K562 (cell line): ENCODE measurements at regions not wholly inside any gene's neighbourhood (a gene's known extent, or its start where the extent isn't known, plus 50 kb on each side); places are given as distances from the start of the nearest gene placed in this dataset.

Experiments used
- ATAC-seq: fragments of 200-7000 bp; cut with Tn5 transposase; 3 replicates; pipeline ENCODE4 v1.9.1; 2020; ENCODE audit warnings: moderate library complexity
- BruUV-seq: library from RNA; stranded (reverse); fragments of 400-500 nt; replicated peaks from 2 replicates; lab custom pipeline; 2021; lab: Mats Ljungman, UMichigan
- CTCF ChIA-PET: fragments of 300-600 bp; formaldehyde crosslinking; extraction: SDS; loops from one replicate; lab custom pipeline; 2021; ENCODE audit warnings: low intra/inter-chr PET ratio; lab: Yijun Ruan, JAX
- POLR2A ChIA-PET: fragments of 300-600, 350-650 bp; sonication (Branson Sonifier 250); formaldehyde crosslinking; extraction: SDS; loops from one replicate; lab custom pipeline; 2021; ENCODE audit warnings: antibody characterized with exemption, inconsistent platforms; lab: Yijun Ruan, JAX
- DNase-seq, 4 experiments: peaks; one replicate each; pipeline versions ENCODE4 v3.0.0 to v3.0.0-alpha.2; 2011 to 2018; ENCODE audit warnings: low spot score in 3 of 4, mixed read lengths in 3 of 4; ENCODE audit errors: extremely low read depth in 1 of 4
- FAIRE-seq: peaks from 2 replicates; lab custom pipeline; 2011; peaks lifted over from hg19 to GRCh38; lab: Jason Lieb, UNC
- H2AFZ ChIP-seq: 2 replicates; pipeline ENCODE4 v1.6.0; 2011; ENCODE audit warnings: low read depth, low read length, control low read depth, inconsistent platforms
- H3K27ac ChIP-seq: fragments of 200-600 bp; 3 replicates; pipeline ENCODE4 v1.8.0; 2011; ENCODE audit warnings: low read depth, mild to moderate bottlenecking, control low read depth, inconsistent platforms, low read length, moderate library complexity, mixed read lengths; ENCODE audit errors: extremely low read depth
- H3K27me3 ChIP-seq, 2 experiments: fragments of 300-600 bp in 1 of 2; 2 replicates in 1 of 2; 3 replicates in 1 of 2; pipeline versions ENCODE4 v1.6.0 to v1.8.0; 2011; ENCODE audit warnings: inconsistent platforms in 2 of 2, low read length in 2 of 2, mild to moderate bottlenecking in 1 of 2, mixed read lengths in 1 of 2, moderate library complexity in 1 of 2; ENCODE audit not compliant: control insufficient read depth in 2 of 2, insufficient read depth in 2 of 2
- H3K36me3 ChIP-seq: fragments of 300-600 bp; 3 replicates; pipeline ENCODE4 v1.8.0; 2011; ENCODE audit warnings: mild to moderate bottlenecking, low read length, inconsistent platforms; ENCODE audit not compliant: control insufficient read depth, insufficient read depth
- H3K4me1 ChIP-seq, 2 experiments: fragments of 200-600 bp in 1 of 2; replicated peaks in 1 of 2; 2 replicates in 1 of 2; 3 replicates in 1 of 2; pipeline versions ENCODE4 v1.5.1 to v1.8.0; 2011; ENCODE audit warnings: inconsistent platforms in 2 of 2, low read length in 2 of 2, mild to moderate bottlenecking in 1 of 2, mixed read lengths in 1 of 2, moderate library complexity in 1 of 2; ENCODE audit not compliant: control insufficient read depth in 2 of 2, insufficient read depth in 2 of 2
- H3K4me2 ChIP-seq: 2 replicates; pipeline ENCODE4 v1.6.1; 2011; ENCODE audit warnings: low read length, control low read depth, inconsistent platforms, mixed read lengths; ENCODE audit not compliant: insufficient read depth
- H3K4me3 ChIP-seq: fragments of 200-600 bp; sonication (generic), shearing (Covaris generic); 2 replicates; pipeline ENCODE4 v1.5.1; 2016; ENCODE audit warnings: control low read depth, inconsistent platforms
- H3K79me2 ChIP-seq: fragments of 200-600 bp; 3 replicates; pipeline ENCODE4 v1.8.0; 2011; ENCODE audit warnings: low read length, inconsistent platforms; ENCODE audit not compliant: control insufficient read depth, insufficient read depth
- H3K9ac ChIP-seq, 2 experiments: 2 replicates each; pipeline versions ENCODE4 v1.6.0 to v1.6.1; 2011; ENCODE audit warnings: low read depth in 2 of 2, low read length in 2 of 2, control low read depth in 1 of 2, inconsistent platforms in 1 of 2, mild to moderate bottlenecking in 1 of 2, mixed read lengths in 1 of 2; ENCODE audit not compliant: insufficient read depth in 1 of 2
- H3K9me1 ChIP-seq: one replicate; pipeline ENCODE4 v1.6.0; 2011; ENCODE audit warnings: inconsistent platforms, mild to moderate bottlenecking, low read length, moderate library complexity; ENCODE audit not compliant: control insufficient read depth, insufficient read depth
- H3K9me3 ChIP-seq: replicated peaks from 2 replicates; pipeline ENCODE4 v1.5.1; 2011; ENCODE audit warnings: low read depth, low read length, inconsistent platforms; ENCODE audit not compliant: control insufficient read depth, insufficient read depth
- H4K20me1 ChIP-seq: replicated peaks from 2 replicates; pipeline ENCODE4 v1.6.1; 2011; ENCODE audit warnings: low read length, inconsistent platforms, mixed read lengths; ENCODE audit not compliant: control insufficient read depth, insufficient read depth
- BHLHE40 ChIP-seq: IDR thresholded peaks from 2 replicates; pipeline ENCODE4 v1.6.1; 2011; ENCODE audit warnings: low read length, improper control_type of control experiment
- FOS ChIP-seq: IDR thresholded peaks from 3 replicates; pipeline ENCODE4 v1.6.1; 2011; ENCODE audit not compliant: insufficient read length; ENCODE audit errors: extremely low read depth
- GABPB2 ChIP-seq: fragments of 250-450 bp; sonication (Bioruptor Pico); conservative IDR thresholded peaks from 2 replicates; pipeline ENCODE4 v1.5.1; 2021; ENCODE audit warnings: mild to moderate bottlenecking
- MED1 ChIP-seq: sonication (generic); formaldehyde crosslinking; IDR thresholded peaks from 2 replicates; pipeline ENCODE4 v1.8.1; 2023; ENCODE audit warnings: missing genetic modification reagents, borderline replicate concordance
- TGIF2 ChIP-seq: sonication (generic); formaldehyde crosslinking; IDR thresholded peaks from 2 replicates; pipeline ENCODE4 v1.8.1; 2022; ENCODE audit warnings: mild to moderate bottlenecking, missing genetic modification reagents, moderate library complexity
- WGBS: fragments of 100-300 bp; shearing (Covaris generic); methylation state at CpG from one replicate; pipeline ENCODE4 v1.1.6; 2016; ENCODE audit warnings: low coverage, mixed read lengths; ENCODE audit not compliant: insufficient coverage; ENCODE audit errors: missing lambda C conversion rate; 5-methylcytosine and 5-hydroxymethylcytosine counted together
- in situ Hi-C: fragments of 300-500 bp; cut with MboI; formaldehyde crosslinking; loops from 4 replicates; pipeline ENCODE4 v1.15.0; 2018; ENCODE audit warnings: inconsistent platforms, mixed read lengths
- intact Hi-C: fragments of 100-400 bp; cut with micrococcal nuclease; formaldehyde crosslinking; loops from 2 replicates; pipeline ENCODE4 v1.14.2; 2022
- TF ChIP-seq, protein P1 (sequence below): fragments of 200-600 bp; sonication (generic); IDR thresholded peaks from one replicate; pipeline ENCODE4 v1.6.1; 2012; ENCODE audit warnings: mild to moderate bottlenecking, low read depth, low read length, inconsistent platforms
- TF ChIP-seq, protein P2 (sequence below): fragments of 150-350 bp; IDR thresholded peaks from 2 replicates; pipeline ENCODE4 v1.6.1; 2014; ENCODE audit warnings: low read depth, mild to moderate bottlenecking, low read length, borderline replicate concordance

DNA sequence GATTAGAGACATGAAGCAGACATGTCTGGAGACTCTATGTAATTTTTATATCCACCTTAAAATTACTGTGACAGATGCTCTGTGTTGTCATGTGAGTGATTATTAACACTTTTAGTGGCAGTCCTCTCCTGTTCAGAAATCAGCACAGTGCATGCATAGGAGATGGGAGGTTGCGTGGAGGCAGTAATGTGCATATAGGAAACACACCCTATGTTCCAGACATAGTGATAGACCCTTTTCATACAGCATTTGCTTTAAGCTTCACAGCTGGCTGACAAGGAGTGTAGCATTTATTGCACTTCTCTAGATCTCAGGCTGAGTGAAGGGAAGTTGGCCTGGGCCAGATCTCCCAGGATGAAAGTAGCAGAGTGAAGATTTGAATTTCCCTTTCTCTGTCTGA is 102.3 kb upstream of the SYN3 start:
- no peak for DNase-seq
- in situ Hi-C loops, result no loop called here
- Histone ChIP-seq H3K9me3 (no peaks in the 10 kb centered on the region), H3K4me1 (no peaks in the 10 kb centered on the region), H2AFZ (no peak overlapping the region), H3K9me1 (no peaks in the 10 kb centered on the region), H3K9ac (no peak overlapping the region), H4K20me1 (no peaks in the 10 kb centered on the region), H3K27me3 (no peaks in the 10 kb centered on the region), H3K4me2 (no peak overlapping the region), H3K4me3 (no peak overlapping the region), H3K79me2 (no peaks in the 10 kb centered on the region), H3K27ac (no peak overlapping the region), H3K36me3 (no peaks in the 10 kb centered on the region)
- BruUV-seq, result no TSS peak
- ChIA-PET CTCF (no interaction called here), POLR2A (no interaction called here)
- no peak for ATAC-seq
- intact Hi-C loops, result no loop called here
- WGBS, result 0% methylated on average over 1 of the region's 1 CpG
- no peak for FAIRE-seq
- TF ChIP-seq, protein P1, sequence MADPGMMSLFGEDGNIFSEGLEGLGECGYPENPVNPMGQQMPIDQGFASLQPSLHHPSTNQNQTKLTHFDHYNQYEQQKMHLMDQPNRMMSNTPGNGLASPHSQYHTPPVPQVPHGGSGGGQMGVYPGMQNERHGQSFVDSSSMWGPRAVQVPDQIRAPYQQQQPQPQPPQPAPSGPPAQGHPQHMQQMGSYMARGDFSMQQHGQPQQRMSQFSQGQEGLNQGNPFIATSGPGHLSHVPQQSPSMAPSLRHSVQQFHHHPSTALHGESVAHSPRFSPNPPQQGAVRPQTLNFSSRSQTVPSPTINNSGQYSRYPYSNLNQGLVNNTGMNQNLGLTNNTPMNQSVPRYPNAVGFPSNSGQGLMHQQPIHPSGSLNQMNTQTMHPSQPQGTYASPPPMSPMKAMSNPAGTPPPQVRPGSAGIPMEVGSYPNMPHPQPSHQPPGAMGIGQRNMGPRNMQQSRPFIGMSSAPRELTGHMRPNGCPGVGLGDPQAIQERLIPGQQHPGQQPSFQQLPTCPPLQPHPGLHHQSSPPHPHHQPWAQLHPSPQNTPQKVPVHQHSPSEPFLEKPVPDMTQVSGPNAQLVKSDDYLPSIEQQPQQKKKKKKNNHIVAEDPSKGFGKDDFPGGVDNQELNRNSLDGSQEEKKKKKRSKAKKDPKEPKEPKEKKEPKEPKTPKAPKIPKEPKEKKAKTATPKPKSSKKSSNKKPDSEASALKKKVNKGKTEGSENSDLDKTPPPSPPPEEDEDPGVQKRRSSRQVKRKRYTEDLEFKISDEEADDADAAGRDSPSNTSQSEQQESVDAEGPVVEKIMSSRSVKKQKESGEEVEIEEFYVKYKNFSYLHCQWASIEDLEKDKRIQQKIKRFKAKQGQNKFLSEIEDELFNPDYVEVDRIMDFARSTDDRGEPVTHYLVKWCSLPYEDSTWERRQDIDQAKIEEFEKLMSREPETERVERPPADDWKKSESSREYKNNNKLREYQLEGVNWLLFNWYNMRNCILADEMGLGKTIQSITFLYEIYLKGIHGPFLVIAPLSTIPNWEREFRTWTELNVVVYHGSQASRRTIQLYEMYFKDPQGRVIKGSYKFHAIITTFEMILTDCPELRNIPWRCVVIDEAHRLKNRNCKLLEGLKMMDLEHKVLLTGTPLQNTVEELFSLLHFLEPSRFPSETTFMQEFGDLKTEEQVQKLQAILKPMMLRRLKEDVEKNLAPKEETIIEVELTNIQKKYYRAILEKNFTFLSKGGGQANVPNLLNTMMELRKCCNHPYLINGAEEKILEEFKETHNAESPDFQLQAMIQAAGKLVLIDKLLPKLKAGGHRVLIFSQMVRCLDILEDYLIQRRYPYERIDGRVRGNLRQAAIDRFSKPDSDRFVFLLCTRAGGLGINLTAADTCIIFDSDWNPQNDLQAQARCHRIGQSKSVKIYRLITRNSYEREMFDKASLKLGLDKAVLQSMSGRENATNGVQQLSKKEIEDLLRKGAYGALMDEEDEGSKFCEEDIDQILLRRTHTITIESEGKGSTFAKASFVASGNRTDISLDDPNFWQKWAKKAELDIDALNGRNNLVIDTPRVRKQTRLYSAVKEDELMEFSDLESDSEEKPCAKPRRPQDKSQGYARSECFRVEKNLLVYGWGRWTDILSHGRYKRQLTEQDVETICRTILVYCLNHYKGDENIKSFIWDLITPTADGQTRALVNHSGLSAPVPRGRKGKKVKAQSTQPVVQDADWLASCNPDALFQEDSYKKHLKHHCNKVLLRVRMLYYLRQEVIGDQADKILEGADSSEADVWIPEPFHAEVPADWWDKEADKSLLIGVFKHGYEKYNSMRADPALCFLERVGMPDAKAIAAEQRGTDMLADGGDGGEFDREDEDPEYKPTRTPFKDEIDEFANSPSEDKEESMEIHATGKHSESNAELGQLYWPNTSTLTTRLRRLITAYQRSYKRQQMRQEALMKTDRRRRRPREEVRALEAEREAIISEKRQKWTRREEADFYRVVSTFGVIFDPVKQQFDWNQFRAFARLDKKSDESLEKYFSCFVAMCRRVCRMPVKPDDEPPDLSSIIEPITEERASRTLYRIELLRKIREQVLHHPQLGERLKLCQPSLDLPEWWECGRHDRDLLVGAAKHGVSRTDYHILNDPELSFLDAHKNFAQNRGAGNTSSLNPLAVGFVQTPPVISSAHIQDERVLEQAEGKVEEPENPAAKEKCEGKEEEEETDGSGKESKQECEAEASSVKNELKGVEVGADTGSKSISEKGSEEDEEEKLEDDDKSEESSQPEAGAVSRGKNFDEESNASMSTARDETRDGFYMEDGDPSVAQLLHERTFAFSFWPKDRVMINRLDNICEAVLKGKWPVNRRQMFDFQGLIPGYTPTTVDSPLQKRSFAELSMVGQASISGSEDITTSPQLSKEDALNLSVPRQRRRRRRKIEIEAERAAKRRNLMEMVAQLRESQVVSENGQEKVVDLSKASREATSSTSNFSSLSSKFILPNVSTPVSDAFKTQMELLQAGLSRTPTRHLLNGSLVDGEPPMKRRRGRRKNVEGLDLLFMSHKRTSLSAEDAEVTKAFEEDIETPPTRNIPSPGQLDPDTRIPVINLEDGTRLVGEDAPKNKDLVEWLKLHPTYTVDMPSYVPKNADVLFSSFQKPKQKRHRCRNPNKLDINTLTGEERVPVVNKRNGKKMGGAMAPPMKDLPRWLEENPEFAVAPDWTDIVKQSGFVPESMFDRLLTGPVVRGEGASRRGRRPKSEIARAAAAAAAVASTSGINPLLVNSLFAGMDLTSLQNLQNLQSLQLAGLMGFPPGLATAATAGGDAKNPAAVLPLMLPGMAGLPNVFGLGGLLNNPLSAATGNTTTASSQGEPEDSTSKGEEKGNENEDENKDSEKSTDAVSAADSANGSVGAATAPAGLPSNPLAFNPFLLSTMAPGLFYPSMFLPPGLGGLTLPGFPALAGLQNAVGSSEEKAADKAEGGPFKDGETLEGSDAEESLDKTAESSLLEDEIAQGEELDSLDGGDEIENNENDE, result no peak
- TF ChIP-seq BHLHE40, result no peak
- no peak for TF ChIP-seq TGIF2 (CRISPR knock-in tag)
- TF ChIP-seq, protein P2, sequence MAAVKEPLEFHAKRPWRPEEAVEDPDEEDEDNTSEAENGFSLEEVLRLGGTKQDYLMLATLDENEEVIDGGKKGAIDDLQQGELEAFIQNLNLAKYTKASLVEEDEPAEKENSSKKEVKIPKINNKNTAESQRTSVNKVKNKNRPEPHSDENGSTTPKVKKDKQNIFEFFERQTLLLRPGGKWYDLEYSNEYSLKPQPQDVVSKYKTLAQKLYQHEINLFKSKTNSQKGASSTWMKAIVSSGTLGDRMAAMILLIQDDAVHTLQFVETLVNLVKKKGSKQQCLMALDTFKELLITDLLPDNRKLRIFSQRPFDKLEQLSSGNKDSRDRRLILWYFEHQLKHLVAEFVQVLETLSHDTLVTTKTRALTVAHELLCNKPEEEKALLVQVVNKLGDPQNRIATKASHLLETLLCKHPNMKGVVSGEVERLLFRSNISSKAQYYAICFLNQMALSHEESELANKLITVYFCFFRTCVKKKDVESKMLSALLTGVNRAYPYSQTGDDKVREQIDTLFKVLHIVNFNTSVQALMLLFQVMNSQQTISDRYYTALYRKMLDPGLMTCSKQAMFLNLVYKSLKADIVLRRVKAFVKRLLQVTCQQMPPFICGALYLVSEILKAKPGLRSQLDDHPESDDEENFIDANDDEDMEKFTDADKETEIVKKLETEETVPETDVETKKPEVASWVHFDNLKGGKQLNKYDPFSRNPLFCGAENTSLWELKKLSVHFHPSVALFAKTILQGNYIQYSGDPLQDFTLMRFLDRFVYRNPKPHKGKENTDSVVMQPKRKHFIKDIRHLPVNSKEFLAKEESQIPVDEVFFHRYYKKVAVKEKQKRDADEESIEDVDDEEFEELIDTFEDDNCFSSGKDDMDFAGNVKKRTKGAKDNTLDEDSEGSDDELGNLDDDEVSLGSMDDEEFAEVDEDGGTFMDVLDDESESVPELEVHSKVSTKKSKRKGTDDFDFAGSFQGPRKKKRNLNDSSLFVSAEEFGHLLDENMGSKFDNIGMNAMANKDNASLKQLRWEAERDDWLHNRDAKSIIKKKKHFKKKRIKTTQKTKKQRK, result no peak
- TF ChIP-seq FOS, result no peak
- TF ChIP-seq GABPB2 (CRISPR knock-in tag), result no peak
- no peak for TF ChIP-seq MED1 (CRISPR knock-in tag)
